GM04503 (cell line): ENCODE measurements at regions not wholly inside any gene's neighbourhood (a gene's known extent, or its start where the extent isn't known, plus 50 kb on each side); places are given as distances from the start of the nearest gene placed in this dataset.
A peak's percentile ranks its signal among the peaks of the same experiment; 100 is the strongest.

Experiments used
- DNase-seq: peaks from one replicate; pipeline ENCODE4 v3.0.0-alpha.2; 2012; ENCODE audit warnings: low read depth

- DNase-seq, result no peak
Measured at GRCh38 chr6:53413326-53413725, 64.6 kb upstream of the ELOVL5 start.

DNA sequence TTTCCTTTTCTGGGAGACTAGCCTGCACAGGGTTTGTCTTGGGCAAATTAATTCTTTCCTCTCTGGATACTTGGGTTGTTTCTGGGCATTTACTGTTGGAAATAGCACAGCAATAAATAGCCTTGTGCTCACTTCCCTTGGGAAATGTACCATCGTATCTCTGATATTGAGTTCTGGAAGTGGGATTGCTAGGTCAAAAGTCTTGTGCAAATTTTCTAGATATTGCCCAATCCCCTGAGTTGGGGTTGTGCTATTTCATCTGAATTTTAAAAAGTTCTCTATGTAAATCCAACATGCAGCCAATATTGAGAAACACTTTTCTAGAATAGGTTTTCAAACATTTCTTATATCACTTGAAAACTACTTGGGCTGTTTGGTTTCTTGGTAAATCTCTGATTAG, 64.0 kb upstream of the ELOVL5 start:
- DNase-seq, result no peak

- DNase-seq, result no peak
Measured at GRCh38 chr6:53412021-53412715, 63.4 kb upstream of the ELOVL5 start.

GRCh38 chr6:53411451-53411850, 62.7 kb upstream of the ELOVL5 start:
- no peak for DNase-seq

DNA sequence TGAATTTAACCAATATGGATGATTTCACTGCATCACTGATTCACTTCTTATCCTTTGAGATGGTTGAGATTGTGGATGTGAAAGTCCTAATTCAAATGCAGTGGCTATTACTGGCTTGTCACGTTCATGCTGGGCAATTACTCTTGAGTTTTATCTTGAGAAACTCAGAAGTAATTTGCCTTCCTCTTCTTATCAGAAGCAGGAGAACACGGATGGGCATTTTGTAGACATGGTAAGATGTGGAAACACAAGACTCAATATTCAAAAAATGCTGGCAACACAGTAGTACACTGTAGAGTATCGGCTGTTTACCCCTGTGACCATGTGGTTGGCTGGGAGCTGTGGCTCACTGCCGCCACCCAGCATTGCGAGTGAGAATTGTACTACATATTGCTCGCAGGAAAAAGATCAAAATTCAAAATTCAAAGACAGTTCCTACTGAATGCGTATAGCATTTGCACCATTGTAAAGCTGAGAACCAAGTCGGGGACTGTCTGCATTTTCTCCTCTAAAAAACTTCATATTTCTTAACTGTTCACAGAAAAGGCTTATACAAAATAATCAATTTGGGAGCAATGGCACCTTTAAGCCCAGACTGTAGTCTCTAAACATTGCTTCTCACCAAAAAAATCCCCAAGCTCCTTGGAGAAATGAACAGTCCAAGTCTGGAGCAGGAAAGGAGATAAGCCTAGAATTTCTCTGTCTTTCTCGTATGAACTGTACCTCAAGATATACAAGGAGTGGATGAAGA, 61.9 kb upstream of the ELOVL5 start:
- peak; percentile 2 for DNase-seq

- no peak for DNase-seq
Measured at GRCh38 chr6:53408826-53409225, 60.1 kb upstream of the ELOVL5 start.

- DNase-seq, result no peak
Measured at GRCh38 chr6:53399027-53399344, 50.2 kb upstream of the ELOVL5 start.

DNA sequence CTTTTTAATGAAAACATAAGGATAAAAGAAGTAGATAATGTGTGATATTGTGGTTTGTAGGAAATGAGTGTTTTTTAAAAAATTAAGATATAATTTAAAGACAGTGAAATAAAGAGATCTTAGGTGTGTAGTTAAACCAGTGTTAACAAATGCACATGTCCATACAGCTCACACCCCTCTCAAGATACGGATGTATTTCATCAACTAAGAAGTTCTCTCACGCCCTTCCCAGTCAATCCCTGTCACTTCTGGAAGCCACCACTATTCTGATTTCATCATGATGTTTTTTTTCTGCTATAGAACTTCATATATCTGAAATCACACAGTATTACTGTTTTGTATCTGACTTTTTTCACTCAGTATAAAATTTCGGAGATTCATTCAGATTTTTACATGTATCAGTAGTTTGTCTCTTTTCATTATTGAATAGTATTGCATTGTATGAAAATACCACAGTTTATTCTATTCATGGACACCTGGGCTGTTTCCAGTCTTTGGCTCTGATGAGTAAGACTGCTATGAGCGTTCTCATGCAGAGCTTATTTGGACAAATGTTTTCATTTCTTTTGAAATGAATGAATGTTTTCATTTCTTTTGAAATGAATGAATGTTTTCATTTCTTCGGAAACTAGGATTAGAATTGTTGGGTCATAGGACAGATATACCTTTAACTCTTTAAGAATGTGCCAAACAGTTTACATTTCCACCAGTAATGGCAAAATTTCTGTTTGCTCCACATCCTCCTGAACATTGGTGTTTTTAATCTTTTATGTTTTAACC, 49.7 kb upstream of the ELOVL5 start:
- DNase-seq, result no peak
